ENCODE measurements at regions not wholly inside any gene's neighbourhood (a gene's known extent, or its start where the extent isn't known, plus 50 kb on each side); places are given as distances from the start of the nearest gene placed in this dataset.
"Not testable (repeated sequence)": the region's sequence is repeated elsewhere in the genome, so short reads cannot be mapped to it uniquely, and the experiment has no call there.

GRCh38 chr2:57022496-57022895, 838.7 kb downstream of the CCDC85A start:
- DNase-seq, result no peak

GRCh38 chr2:57044931-57045635, 861.3 kb downstream of the CCDC85A start:
- DNase-seq, result no peak

GRCh38 chr2:57049273-57049672, 865.5 kb downstream of the CCDC85A start:
- no peak for DNase-seq

GRCh38 chr2:57050007-57050406, 866.2 kb downstream of the CCDC85A start:
- no peak for DNase-seq

- not testable (repeated sequence) for DNase-seq
These were observed 882.5 kb downstream of the CCDC85A start for GRCh38 chr2:57066301-57066700.

- DNase-seq, result no peak
These were observed 891.4 kb downstream of the CCDC85A start for GRCh38 chr2:57075226-57075625.

GRCh38 chr2:57080035-57080434, 896.2 kb downstream of the CCDC85A start:
- DNase-seq, result no peak

- no peak for DNase-seq
These were observed 901.0 kb downstream of the CCDC85A start for GRCh38 chr2:57084697-57085281.

GRCh38 chr2:57093020-57093419, 909.2 kb downstream of the CCDC85A start:
- no peak for DNase-seq

- DNase-seq, result no peak
These were observed 914.1 kb downstream of the CCDC85A start for GRCh38 chr2:57097855-57098254.

GRCh38 chr2:57100436-57100835, 916.6 kb downstream of the CCDC85A start:
- DNase-seq, result no peak

- no peak for DNase-seq
These were observed 921.9 kb downstream of the CCDC85A start for GRCh38 chr2:57105694-57106093.

- DNase-seq, result no peak
These were observed 923.6 kb downstream of the CCDC85A start for GRCh38 chr2:57107353-57107752.

- DNase-seq, result no peak
These were observed 927.7 kb downstream of the CCDC85A start for GRCh38 chr2:57111531-57111930.

- DNase-seq, result no peak
These were observed 927.5 kb upstream of the VRK2 start for GRCh38 chr2:57119141-57119540.

GRCh38 chr2:57126410-57126809, 920.2 kb upstream of the VRK2 start:
- DNase-seq, result no peak

GRCh38 chr2:57139179-57139578, 907.4 kb upstream of the VRK2 start:
- DNase-seq, result no peak

- DNase-seq, result no peak
These were observed 905.3 kb upstream of the VRK2 start for GRCh38 chr2:57141269-57141668.

GRCh38 chr2:57146951-57147350, 899.7 kb upstream of the VRK2 start:
- no peak for DNase-seq

GRCh38 chr2:57156231-57156924, 890.2 kb upstream of the VRK2 start:
- DNase-seq, result no peak

GRCh38 chr2:57160976-57161375, 885.6 kb upstream of the VRK2 start:
- no peak for DNase-seq

- DNase-seq, result no peak
These were observed 869.4 kb upstream of the VRK2 start for GRCh38 chr2:57177176-57177575.

GRCh38 chr2:57180042-57180567, 866.5 kb upstream of the VRK2 start:
- peak; percentile 55 for DNase-seq

- no peak for DNase-seq
These were observed 865.9 kb upstream of the VRK2 start for GRCh38 chr2:57180678-57181077.
